HEK293 (cell line): ENCODE measurements at regions not wholly inside any gene's neighbourhood (a gene's known extent, or its start where the extent isn't known, plus 50 kb on each side); places are given as distances from the start of the nearest gene placed in this dataset.

Experiments used
- CTCF ChIP-seq: fragments of 450-650 bp; formaldehyde crosslinking; IDR thresholded peaks from 2 replicates; pipeline ENCODE4 v1.5.1; 2016; ENCODE audit warnings: missing biosample characterization, missing genetic modification characterization
- ZBTB7A ChIP-seq: fragments of 450-650 bp; formaldehyde crosslinking; IDR thresholded peaks from 2 replicates; pipeline ENCODE4 v1.5.1; 2016; ENCODE audit warnings: low read depth, missing biosample characterization, missing genetic modification characterization

DNA sequence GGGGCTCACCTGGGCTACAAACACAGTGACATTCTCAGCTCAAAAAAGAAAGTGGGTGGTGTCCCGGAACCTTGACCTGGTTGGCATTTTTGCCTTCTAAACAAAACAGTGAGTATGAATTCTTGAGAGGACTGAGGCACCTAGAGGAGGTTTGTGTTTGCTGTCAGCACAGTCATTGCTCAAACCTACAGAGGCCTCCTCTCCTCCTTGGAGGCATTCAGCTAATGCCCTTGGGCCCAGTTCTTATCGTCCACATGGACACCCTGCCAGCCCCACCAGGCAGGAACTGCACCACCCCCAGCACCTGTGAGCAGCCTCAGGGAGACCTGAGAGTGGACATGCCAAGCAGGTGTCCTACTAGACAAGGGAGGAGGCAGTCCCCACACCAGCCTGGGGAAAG lies 156.7 kb downstream of the SYK start:
- no peak for TF ChIP-seq ZBTB7A
- no peak for TF ChIP-seq CTCF (tag by site-specific recombination)
